Esophagus muscularis mucosa (tissue), 4 donors: ENCODE measurements at regions not wholly inside any gene's neighbourhood (a gene's known extent, or its start where the extent isn't known, plus 50 kb on each side); places are given as distances from the start of the nearest gene placed in this dataset.

Experiments
- DNase-seq: peaks from one replicate; pipeline ENCODE4 v3.0.0-alpha.2; 2017; ENCODE audit errors: extremely low spot score
- H3K27ac ChIP-seq, 4 donors: fragments of 200-600 bp; sonication (generic); replicated peaks in 1 of 4; 1 replicate in 3 of 4; 2 replicates in 1 of 4; pipeline ENCODE4 v1.5.1; 2016 to 2019; ENCODE audit warnings: mild to moderate bottlenecking in 1 of 4
- H3K27me3 ChIP-seq, 4 donors: fragments of 200-600 bp; sonication (generic); one replicate each; pipeline versions ENCODE4 v1.5.1 to v1.6.0; 2016 to 2019
- H3K36me3 ChIP-seq, 4 donors: fragments of 200-600 bp; sonication (generic); one replicate each; pipeline ENCODE4 v1.5.1; 2016 to 2019
- H3K4me1 ChIP-seq, 4 donors: fragments of 200-600 bp; sonication (generic); one replicate each; pipeline ENCODE4 v1.5.1; 2016 to 2019
- H3K4me3 ChIP-seq, 4 donors: fragments of 200-600 bp; sonication (generic); 1 replicate in 2 of 4; 2 replicates in 2 of 4; pipeline ENCODE4 v1.5.1; 2016 to 2019; ENCODE audit warnings: mild to moderate bottlenecking in 4 of 4, moderate library complexity in 1 of 4
- H3K9me3 ChIP-seq, 4 donors: fragments of 200-600 bp; sonication (generic); 1 replicate in 3 of 4; 2 replicates in 1 of 4; pipeline ENCODE4 v1.5.1; 2016 to 2019
- CTCF ChIP-seq, 3 experiments: fragments of 200-600 bp in 2 of 3; fragments of 450-650 bp in 1 of 3; sonication (generic) in 2 of 3; IDR thresholded peaks; one replicate each; pipeline ENCODE4 v1.5.1; 2017 to 2019; ENCODE audit warnings: antibody characterized with exemption in 3 of 3, mild to moderate bottlenecking in 2 of 3, moderate library complexity in 1 of 3
- EP300 ChIP-seq: sonication (generic); formaldehyde crosslinking; IDR thresholded peaks from one replicate; pipeline ENCODE4 v1.6.1; 2017; ENCODE audit warnings: antibody characterized with exemption
- POLR2A ChIP-seq: fragments of 450-650 bp; IDR thresholded peaks from one replicate; pipeline ENCODE4 v1.6.1; 2017; ENCODE audit warnings: antibody characterized with exemption, moderate library complexity, mild to moderate bottlenecking, low read depth
- POLR2AphosphoS5 ChIP-seq, 2 donors: sonication (generic); formaldehyde crosslinking; IDR thresholded peaks; one replicate each; pipeline ENCODE4 v1.6.1; 2017; ENCODE audit warnings: antibody characterized with exemption in 2 of 2
- WGBS: methylation state at CpG from one replicate; pipeline ENCODE4 v1.1.5; 2018; 5-methylcytosine and 5-hydroxymethylcytosine counted together
- intact Hi-C: fragments of 100-400 bp; cut with DNase I; formaldehyde crosslinking; loops from one replicate; pipeline ENCODE4 v1.15.1; 2023

DNA sequence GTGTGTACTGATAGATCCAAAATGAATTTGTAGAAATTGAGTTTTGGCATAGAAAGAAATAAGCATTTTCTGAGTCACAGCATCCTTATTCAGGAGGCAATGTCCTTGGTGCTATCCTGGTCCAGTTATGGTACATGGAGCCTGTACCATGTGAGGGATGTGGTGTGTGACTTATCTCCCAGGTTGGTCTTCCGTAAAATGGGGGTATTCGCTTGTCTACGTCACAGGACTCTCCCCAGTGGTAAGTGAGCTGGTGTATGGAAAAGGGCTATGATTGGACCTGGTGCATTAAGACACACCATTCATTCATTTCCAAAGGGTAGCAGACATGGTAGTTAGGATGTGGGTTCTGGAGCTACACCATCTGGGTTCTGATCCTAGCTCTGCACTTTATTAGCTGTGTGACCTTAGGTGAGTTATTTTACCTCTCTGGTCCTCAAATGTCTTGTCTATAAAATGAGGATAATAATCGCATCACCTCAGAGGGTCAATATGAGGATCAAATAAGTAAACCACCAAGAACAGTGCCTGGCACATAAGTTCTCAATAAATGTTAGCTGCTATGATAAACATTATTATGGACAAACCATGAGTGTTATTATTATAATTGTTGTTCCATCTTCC is 119.2 kb downstream of the MYCN start:
- intact Hi-C loops = no loop called here
- 94% methylated on average over 3 of the region's 4 CpGs for WGBS
- no peaks in the 10 kb centered on the region for H3K27me3 ChIP-seq
- no peak for DNase-seq
- no peak overlapping the region for H3K4me3 ChIP-seq
- H3K9me3 ChIP-seq = peaks cover 0 to 6% (median 2%) of the 10 kb centered on the region in 4 donors
- no peak overlapping the region for H3K27ac ChIP-seq
- H3K4me1 ChIP-seq = peaks cover 11 to 15% (median 12%) of the 10 kb centered on the region in 4 donors
- TF ChIP-seq POLR2AphosphoS5 (IDR thresholded peaks at IDR 0.05) = no peak
- H3K36me3 ChIP-seq = no peaks in the 10 kb centered on the region

DNA sequence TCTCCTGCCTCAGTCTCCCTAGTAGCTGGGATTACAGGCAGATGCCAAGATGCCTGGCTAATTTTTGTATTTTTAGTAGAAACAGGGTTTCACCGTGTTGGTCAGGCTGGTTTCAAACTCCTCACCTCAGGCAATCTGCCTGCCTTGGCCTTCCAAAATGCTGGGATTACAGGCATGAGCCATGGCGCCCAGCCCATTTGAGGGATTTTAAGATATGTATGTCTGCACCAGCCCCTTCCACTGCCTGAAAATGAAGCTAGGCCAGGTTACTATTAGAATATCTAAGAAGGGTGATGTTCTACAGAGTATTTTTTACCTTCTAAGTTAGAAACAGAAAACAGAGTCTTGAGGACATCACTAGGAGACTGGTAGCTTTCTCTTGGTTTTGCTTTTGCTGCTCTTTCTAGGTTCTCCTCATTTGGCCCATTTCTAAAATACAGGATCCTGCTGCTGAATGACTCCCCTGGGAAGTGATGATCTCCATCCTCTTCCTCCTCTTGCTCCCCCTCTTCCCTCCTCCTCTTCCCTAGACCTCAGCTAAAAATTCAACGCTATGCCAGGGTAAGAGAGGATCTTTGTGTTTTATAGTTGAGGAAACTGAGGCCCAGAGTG is 118.5 kb downstream of the MYCN start:
- no peak for TF ChIP-seq CTCF (IDR thresholded peaks at IDR 0.05)
- no peak for TF ChIP-seq POLR2A
- TF ChIP-seq POLR2AphosphoS5 (IDR thresholded peaks at IDR 0.05) = no peak
- TF ChIP-seq EP300 = no peak
- H3K27ac ChIP-seq = no peak overlapping the region
- WGBS = 99% methylated on average over 3 of the region's 3 CpGs
- intact Hi-C loops = no loop called here
- H3K27me3 ChIP-seq = no peaks in the 10 kb centered on the region
- H3K9me3 ChIP-seq = peaks cover 0 to 6% (median 2%) of the 10 kb centered on the region in 4 donors
- no peak for DNase-seq
- peaks cover 11 to 15% (median 12%) of the 10 kb centered on the region in 4 donors for H3K4me1 ChIP-seq
- H3K36me3 ChIP-seq = no peaks in the 10 kb centered on the region
- H3K4me3 ChIP-seq = no peak overlapping the region

GRCh38 chr2:16058256-16058655 is 117.9 kb downstream of the MYCN start:
- no peaks in the 10 kb centered on the region for H3K36me3 ChIP-seq
- peaks cover 11 to 15% (median 12%) of the 10 kb centered on the region in 4 donors for H3K4me1 ChIP-seq
- DNase-seq = no peak
- no peak for TF ChIP-seq CTCF (IDR thresholded peaks at IDR 0.05)
- no peak for TF ChIP-seq EP300
- no peak for TF ChIP-seq POLR2AphosphoS5 (IDR thresholded peaks at IDR 0.05)
- no peak for TF ChIP-seq POLR2A
- no peak overlapping the region for H3K4me3 ChIP-seq
- WGBS = 91% methylated on average over 6 of the region's 6 CpGs
- no peaks in the 10 kb centered on the region for H3K27me3 ChIP-seq
- no peak overlapping the region for H3K27ac ChIP-seq
- H3K9me3 ChIP-seq = peaks cover 0 to 4% (median 2%) of the 10 kb centered on the region in 4 donors
- intact Hi-C loops = no loop called here

DNA sequence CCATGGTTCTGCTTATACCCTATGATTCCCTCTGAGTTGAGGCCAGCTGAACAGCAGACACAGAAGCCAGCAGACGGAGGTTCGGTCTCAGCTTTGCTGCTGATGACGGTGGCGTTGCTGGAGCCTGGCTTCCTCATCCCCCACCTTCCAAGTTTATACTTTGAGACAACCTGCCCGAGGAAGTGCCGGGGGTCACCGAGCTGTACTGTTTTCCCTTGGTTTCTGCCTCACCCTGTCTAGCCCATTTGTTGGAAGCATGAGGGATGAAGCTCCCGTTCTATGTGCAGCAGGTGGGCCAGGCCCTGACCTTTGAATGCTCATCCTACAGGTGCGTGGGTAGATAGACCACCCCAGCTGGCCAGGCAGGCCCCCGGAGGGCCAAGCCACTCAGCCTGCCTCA is 117.3 kb downstream of the MYCN start:
- no peak for DNase-seq
- H3K9me3 ChIP-seq = no peaks in the 10 kb centered on the region
- H3K36me3 ChIP-seq = no peaks in the 10 kb centered on the region
- 99% methylated on average over 10 of the region's 10 CpGs for WGBS
- H3K4me1 ChIP-seq = peaks cover 11 to 15% (median 12%) of the 10 kb centered on the region in 4 donors
- no peak overlapping the region for H3K4me3 ChIP-seq
- TF ChIP-seq POLR2A (no peak), EP300 (no peak), CTCF (IDR thresholded peaks at IDR 0.05) (no peak)
- intact Hi-C loops = no loop called here
- H3K27me3 ChIP-seq = no peaks in the 10 kb centered on the region
- no peak overlapping the region for H3K27ac ChIP-seq

- DNase-seq = no peak
- Histone ChIP-seq H3K4me1 (peaks cover 11 to 15% (median 12%) of the 10 kb centered on the region in 4 donors), H3K4me3 (no peak overlapping the region), H3K9me3 (no peaks in the 10 kb centered on the region), H3K27me3 (no peaks in the 10 kb centered on the region), H3K27ac (no peak overlapping the region), H3K36me3 (no peaks in the 10 kb centered on the region)
- 33% methylated on average over 6 of the region's 7 CpGs for WGBS
- intact Hi-C loops = no loop called here
- TF ChIP-seq POLR2A = no peak
- no peak for TF ChIP-seq POLR2AphosphoS5 (IDR thresholded peaks at IDR 0.05)
- no peak for TF ChIP-seq CTCF (IDR thresholded peaks at IDR 0.05)
- no peak for TF ChIP-seq EP300
Observed at GRCh38 chr2:16055848-16056580, 115.7 kb downstream of the MYCN start.
